NCI-H2171 (cell line): ENCODE measurements at regions not wholly inside any gene's neighbourhood (a gene's known extent, or its start where the extent isn't known, plus 50 kb on each side); places are given as distances from the start of the nearest gene placed in this dataset.

Source experiments
- DNase-seq: peaks from one replicate; lab custom pipeline; 2025; lab: John Stamatoyannopoulos, UW

DNA sequence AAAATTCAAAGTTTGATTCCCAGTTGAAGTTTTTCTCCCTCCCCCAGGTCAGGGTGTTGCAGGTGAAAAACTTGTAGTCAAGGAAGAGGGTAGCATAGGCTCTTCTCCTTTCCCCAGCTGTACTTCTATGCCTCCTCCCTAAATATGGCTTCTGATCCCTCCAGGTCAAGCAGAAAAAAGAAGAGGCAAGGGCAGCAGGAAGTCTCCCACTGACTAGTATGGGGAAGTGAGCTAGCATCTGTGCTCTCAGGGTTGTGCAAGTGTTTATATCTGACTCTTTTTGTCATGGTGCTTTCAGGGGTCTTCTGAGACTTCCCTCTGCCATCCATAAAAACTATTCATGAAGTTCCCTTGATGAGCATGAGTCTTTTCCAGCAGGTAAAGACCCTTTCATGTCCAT lies 76.0 kb downstream of the ATPSCKMT start:
- DNase-seq = no peak

DNA sequence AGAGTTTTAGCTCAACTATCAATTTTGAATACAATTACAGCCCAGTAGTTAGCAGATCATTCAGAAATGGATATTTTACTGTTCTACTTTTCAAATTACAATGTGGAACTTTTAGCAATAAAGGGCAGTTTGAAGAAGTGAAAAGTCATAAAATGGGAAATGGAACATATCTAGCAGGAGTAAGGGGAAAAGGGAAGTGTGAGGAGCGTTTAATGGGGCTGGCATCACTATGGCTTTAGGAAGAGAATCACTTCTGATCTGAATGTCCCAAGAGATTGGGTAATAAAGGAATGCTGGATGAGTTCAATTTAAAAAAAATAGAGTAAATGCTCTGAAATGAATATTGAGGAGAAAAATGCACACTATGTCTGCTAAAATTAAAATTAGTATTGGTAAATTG lies 77.4 kb downstream of the ATPSCKMT start:
- no peak for DNase-seq

- DNase-seq = no peak
These were observed 80.3 kb downstream of the ATPSCKMT start for GRCh38 chr5:10169359-10169758.

DNA sequence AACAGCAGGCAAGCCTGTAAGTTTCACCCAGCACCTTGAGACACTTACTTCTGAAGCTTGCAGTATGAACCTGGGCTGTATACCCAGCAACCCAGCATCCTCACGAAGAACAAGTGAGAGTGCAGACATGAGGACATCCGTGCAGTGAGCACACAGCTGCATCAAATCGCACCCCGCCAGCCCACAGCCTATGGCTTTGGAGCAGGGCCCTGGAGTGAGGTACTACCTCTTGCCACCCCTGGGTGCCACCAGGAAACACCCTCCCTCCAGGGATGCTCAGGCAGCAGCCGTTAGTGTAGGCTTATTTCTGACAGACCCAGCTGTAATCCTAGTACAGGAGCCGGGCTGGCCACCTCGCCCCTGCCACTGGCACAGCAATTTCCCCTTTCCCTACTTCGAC lies 81.4 kb downstream of the ATPSCKMT start:
- DNase-seq = no peak

DNA sequence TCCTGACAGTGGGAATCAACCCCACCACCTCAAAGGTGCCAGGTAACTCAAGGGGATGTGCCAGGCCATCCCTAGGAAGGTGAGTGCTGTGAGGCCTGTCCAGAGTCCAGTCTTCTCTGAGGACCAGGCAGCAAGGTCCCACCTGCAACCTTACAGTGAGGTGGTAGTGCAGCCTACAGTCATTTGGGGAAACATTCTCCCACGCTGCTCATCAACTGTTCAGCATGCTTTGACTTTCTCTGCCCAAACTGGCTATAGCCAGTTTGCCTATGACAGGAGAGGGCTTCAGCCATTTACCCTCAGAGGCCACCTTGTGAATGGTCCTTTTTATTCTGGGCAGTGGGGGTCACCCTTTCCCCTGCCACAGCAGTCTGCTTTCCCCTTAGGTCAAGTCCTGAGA lies 81.9 kb downstream of the ATPSCKMT start:
- no peak for DNase-seq

DNA sequence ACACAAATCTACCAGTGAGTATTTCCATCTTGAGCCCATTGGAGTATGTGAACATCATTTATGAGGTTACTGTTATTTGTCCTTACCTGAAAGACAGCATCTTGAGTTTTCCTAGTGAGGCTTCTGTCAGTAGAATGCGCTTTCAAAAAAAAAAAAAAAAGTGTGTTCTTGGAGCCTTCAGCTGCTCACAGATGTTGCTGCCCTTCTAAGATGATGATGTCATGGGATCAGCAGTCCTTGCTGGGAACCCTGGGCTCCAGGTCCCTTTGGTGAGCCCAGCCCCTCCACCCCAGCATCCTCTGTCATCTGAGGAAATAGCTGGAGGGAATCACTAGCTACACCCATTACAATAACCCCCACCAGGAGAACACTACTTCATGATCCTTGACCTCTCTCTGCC lies 83.3 kb downstream of the ATPSCKMT start:
- no peak for DNase-seq

GRCh38 chr5:10162468-10162867 lies 87.2 kb downstream of the ATPSCKMT start:
- peak; percentile 75 for DNase-seq

DNA sequence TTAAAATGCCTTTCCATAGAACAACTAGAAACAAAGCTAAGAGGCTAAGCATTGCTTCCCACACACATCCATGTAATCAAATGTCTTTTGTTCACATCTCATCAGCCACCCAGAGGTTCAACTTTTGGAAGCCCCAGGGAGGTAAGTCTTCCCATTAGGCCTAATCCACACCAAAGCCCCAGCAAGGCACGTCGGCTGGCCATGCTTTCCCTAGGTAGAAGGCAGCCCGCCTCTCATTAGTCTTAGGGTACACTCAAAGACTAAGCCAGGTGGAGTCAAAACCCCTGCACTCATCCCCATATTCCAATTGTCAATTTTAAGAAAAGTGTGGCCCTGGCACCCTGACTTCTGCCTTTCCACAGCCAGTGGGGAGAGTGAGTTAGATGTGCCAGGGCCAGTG lies 87.9 kb downstream of the ATPSCKMT start:
- no peak for DNase-seq

DNA sequence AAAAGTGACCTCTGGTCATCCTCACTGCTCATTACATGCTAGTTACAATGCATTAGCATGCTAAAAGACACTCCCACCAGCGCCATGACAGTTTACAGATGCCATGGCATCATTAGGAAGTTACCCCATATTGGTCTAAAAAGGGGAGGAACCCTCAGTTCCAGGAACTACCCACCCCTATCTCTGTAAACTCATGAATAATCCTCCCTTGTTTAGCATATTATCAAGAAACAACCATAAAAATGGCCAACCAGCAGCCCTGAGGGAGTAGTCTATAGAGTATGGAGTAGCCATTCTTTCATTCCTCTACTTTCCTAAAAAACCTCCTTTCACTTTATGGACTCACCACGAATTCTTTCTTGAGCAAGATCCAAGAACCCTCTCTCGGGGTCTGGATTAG lies 89.4 kb downstream of the ATPSCKMT start:
- no peak for DNase-seq

- DNase-seq = no peak
These were observed 90.8 kb downstream of the ATPSCKMT start for GRCh38 chr5:10158886-10159285.

- DNase-seq = no peak
These were observed 92.5 kb downstream of the ATPSCKMT start for GRCh38 chr5:10157085-10157669.

DNA sequence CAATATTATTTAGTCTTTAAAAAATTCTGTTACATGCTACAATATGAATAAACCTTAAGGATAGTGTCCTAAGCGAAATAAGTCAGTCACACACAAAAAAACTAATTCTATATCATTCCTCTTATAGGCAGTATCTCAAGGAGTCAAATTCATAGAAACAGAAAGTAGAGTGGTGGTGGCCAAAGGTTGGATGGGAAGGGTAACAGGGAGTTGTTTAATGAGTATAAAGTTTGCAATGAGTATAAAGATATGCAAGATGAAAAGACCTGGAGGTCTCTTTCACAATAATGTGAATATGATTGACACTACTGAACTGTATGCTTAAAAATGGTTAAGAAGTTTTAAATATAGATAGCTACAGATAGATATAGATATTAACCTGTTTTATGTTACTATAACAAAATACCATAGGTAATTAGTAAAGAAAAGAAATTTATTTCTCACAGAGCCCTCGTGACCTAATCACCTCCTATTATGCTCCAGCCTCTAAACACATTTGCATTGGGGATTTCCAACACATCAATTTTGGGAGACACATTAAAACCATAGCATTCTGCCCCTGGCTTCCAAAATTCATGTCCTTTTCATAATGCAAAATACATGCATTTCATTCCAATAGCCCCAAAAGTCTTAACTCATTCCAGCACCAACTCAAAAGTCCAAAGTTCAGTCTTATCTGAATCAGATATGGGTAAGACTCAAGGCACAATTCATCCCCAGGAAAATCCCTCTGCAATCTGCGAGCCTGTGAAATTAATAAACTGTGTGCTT lies 93.6 kb downstream of the ATPSCKMT start:
- no peak for DNase-seq

DNA sequence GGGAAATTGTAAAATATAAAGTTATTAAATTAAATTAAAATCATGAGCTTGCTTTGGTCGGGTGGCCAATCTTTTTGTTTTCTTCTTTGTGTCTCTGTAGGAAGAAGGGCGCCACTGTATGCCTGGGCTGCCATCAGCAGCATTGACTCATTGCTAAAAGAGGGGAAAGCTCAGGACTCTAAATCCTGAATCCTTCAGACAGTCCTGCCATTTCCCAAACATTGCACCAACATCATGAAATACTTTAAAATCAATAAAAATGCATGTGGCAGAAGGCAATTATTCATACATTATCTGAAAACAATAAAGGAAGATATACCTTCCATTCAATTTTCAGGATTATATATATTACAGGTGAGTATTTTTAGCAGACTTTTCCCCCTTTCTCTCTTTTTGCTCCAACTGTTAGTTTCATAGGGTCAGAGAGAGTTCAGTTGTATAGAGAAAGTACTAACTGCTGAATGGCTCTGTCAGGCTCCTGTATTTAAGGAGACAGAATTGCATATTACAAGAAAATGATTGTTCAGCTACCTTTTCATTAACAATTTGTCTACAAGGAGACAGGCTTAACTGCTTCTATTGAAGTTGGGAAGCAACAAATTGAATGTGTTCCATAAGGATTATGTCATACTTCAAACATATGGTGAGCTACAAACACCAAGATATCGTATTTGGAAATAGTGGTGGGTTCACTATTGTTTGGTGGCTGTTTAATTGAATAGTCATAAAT lies 95.7 kb downstream of the ATPSCKMT start:
- no peak for DNase-seq

- no peak for DNase-seq
These were observed 96.3 kb downstream of the ATPSCKMT start for GRCh38 chr5:10153394-10153793.

GRCh38 chr5:10151656-10152055 lies 98.0 kb downstream of the ATPSCKMT start:
- DNase-seq = no peak

- no peak for DNase-seq
These were observed 99.8 kb downstream of the ATPSCKMT start for GRCh38 chr5:10149911-10150310.

GRCh38 chr5:10145923-10146401 lies 103.7 kb downstream of the ATPSCKMT start:
- no peak for DNase-seq

GRCh38 chr5:10144040-10144439 lies 105.6 kb downstream of the ATPSCKMT start:
- DNase-seq = no peak

GRCh38 chr5:10140195-10140973 lies 109.3 kb downstream of the ATPSCKMT start:
- DNase-seq = no peak

DNA sequence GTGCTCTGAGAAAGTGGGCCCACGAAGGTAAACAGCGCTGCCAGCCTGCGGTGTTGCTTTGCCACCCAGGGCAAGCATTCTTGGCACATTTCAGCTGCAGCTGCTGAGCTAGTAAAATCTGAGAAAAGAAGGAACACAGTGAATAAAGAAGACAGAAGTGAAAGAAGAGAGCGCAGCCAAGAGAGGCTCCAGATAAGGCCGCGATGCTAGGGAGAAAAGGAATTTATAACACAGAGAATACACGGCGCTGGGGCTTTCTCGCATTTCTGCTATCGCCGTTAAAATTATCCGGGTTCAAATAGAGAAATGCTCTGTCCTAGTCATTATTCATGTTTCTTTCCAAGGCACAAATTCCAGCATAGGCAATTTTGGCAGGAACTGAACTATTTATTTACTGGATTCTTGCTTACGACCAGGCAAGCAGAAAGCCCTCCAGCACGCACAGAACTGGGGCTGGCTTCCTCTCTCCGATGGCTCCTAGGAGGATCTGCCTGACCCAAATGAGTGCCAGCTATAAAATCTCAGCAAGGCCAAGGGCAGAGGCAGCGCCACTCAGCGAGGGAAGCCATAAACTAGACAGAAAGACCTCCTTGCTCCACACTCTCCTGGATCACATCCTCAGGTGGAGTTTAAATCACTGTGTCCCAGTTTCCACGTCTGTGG lies 111.2 kb downstream of the ATPSCKMT start:
- DNase-seq = no peak

DNA sequence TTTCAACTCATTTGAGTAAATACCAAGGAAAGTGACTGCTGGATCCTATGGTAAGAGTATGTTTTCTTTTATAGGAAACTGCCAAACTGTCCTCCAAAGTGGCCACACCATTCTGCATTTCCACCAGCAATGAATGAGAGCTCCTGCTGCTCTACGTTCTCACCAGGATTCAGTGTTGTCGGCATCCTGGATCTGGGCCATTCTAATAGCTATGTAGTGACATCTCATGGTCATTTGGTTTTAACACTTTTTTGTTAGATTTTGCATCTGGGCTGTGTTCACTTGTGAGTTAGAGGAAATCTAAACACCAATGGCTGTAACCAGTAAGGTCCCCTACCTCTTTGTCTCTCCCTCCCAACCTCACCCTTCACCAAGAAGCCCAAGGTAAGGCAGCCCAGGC lies 115.9 kb downstream of the ATPSCKMT start:
- DNase-seq = no peak

DNA sequence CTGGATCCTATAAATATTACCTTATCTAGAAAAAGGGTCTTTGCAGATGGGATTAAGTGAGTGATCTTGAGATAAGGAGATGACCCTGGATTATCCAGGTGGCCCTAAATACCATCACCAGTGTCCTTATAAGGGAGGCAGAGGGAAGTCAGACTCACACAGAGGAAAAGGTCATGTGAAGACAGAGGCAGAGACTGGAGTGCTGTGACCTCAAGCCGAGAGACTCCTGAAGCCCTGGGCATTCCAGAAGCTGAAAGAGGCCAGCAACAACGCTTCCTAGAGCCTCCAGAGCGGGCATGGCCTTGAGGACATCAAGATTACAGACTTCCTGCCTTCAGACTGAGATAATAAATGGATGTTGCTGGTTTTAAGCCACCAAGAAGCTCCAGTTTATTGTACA lies 118.8 kb downstream of the ATPSCKMT start:
- DNase-seq = no peak
